Breast epithelium (tissue), 3 donors: ENCODE measurements at regions not wholly inside any gene's neighbourhood (a gene's known extent, or its start where the extent isn't known, plus 50 kb on each side); places are given as distances from the start of the nearest gene placed in this dataset.

Experiments used
- POLR2A ChIP-seq: fragments of 450-650 bp; IDR thresholded peaks from one replicate; pipeline ENCODE4 v1.6.1; 2016; ENCODE audit warnings: antibody characterized with exemption, mild to moderate bottlenecking, moderate library complexity
- POLR2AphosphoS5 ChIP-seq, 3 donors: sonication (generic); formaldehyde crosslinking; IDR thresholded peaks; one replicate each; pipeline ENCODE4 v1.6.1; 2017; ENCODE audit warnings: antibody characterized with exemption in 3 of 3
- TF ChIP-seq, protein P1 (sequence below), 3 donors: fragments of 450-650 bp; IDR thresholded peaks; one replicate each; pipeline ENCODE4 v1.5.1; 2016 to 2017; ENCODE audit warnings: antibody characterized with exemption in 3 of 3, mild to moderate bottlenecking in 3 of 3, moderate library complexity in 3 of 3

DNA sequence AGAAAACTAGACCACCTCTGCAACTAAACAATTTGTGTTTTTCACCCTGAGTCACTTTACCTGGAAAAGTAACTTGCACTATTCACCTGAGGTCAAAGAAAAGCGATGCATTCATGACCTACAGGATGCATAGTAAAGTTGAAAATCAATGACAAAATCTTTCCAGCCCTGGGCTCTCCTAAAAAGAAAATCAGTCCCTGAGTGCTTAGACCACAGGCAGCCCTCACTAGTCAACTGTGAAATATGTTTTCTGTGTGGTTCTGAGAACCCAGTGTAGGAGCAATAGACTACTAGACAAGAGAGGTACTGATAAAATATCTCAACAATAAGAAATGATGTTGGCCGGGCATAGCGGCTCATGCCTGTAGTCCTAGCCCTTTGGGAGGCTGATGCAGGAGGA is 133.1 kb downstream of the TXNL1 start:
- TF ChIP-seq POLR2A = no peak
- TF ChIP-seq, protein P1, sequence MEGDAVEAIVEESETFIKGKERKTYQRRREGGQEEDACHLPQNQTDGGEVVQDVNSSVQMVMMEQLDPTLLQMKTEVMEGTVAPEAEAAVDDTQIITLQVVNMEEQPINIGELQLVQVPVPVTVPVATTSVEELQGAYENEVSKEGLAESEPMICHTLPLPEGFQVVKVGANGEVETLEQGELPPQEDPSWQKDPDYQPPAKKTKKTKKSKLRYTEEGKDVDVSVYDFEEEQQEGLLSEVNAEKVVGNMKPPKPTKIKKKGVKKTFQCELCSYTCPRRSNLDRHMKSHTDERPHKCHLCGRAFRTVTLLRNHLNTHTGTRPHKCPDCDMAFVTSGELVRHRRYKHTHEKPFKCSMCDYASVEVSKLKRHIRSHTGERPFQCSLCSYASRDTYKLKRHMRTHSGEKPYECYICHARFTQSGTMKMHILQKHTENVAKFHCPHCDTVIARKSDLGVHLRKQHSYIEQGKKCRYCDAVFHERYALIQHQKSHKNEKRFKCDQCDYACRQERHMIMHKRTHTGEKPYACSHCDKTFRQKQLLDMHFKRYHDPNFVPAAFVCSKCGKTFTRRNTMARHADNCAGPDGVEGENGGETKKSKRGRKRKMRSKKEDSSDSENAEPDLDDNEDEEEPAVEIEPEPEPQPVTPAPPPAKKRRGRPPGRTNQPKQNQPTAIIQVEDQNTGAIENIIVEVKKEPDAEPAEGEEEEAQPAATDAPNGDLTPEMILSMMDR (IDR thresholded peaks at IDR 0.05) = no peak
- TF ChIP-seq POLR2AphosphoS5 (IDR thresholded peaks at IDR 0.05) = no peak
